Activated naive CD4-positive, alpha-beta T cell treated with anti-CD3 and anti-CD28 coated beads, Interleukin-2, amount 50 U/mL, for 16 hours (primary cell): ENCODE measurements at regions not wholly inside any gene's neighbourhood (a gene's known extent, or its start where the extent isn't known, plus 50 kb on each side); places are given as distances from the start of the nearest gene placed in this dataset.

ENCODE experiments used
- DNase-seq: peaks from one replicate; pipeline ENCODE4 v3.0.0-alpha.2; 2020

DNA sequence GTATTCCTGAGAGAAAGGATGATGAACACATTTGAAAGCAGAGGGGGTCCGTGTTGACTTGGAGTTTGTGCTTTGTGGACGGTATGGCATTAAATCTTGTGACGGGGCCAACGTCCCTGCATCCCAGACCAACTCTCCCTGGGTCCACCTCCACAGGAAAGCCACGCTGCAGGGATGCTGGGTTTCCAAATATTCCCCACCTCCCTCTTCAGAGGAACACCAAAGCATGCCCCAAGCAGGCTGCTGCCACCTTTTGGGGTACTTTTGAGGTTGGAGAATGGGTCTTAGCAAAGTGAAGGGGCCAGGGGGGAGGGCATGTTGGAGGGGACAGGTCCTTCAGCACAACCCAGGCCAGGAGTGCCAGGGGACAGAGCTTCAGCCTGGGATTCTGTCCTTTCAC lies 504.4 kb downstream of the TCERG1L start:
- DNase-seq: no peak

DNA sequence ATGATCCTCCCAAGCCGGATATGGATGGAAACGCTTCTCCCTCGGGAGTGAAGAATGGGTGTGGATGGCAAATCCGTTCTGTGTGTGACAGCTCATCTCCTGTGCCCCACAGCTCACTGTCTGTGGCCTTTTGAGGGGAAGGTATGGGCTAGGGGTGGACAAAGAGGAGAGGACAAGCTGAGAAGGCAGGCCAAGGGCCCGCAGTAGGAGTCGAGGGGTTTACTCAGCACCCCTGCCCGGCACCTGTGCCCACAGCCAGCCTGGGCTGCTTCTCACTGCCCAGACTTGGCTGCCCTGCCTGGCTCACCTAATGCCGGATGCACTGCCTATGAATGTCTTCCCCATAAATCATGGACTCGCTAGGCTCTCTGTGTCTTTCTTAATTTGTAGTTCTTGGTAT lies 503.8 kb downstream of the TCERG1L start:
- no peak for DNase-seq

DNA sequence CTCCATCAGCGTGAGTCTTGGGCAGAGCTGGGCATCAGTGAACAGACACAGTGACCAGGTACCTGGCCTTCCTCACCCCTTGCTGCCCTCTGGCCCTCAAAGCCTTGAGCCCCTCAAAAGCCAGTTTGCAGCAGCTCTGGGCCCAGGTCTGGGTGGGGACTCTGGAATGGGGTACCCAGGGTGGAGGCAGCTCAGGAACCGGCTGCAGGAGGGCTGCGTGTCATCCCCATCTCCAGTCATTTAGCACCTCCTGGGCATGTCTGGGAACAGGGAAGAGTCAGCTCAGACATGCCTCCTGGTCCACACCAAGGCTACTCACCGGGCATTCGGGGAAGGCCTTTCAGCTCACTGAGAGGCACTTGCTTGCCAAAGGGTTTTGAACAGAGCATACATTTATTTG lies 503.3 kb downstream of the TCERG1L start:
- DNase-seq: no peak

DNA sequence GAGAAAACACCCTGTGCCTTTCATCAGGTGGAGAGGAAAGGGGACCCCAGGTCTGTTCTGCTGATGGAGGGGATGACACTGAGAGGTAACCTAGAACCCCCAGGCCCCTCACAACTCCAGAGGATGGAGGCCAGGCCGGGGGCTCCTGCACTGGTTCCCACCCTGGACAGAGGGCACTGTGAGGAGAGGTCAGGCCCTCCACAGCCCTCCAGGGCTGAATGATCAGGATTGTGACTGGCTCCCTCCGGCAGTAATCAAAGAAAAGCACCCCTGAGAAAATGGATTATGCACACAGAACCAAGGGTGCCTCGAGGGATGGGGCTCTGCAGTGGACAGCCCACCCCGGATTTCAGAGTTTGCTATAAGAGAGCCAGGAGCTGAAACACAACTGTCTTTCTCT lies 502.8 kb downstream of the TCERG1L start:
- DNase-seq: no peak

DNA sequence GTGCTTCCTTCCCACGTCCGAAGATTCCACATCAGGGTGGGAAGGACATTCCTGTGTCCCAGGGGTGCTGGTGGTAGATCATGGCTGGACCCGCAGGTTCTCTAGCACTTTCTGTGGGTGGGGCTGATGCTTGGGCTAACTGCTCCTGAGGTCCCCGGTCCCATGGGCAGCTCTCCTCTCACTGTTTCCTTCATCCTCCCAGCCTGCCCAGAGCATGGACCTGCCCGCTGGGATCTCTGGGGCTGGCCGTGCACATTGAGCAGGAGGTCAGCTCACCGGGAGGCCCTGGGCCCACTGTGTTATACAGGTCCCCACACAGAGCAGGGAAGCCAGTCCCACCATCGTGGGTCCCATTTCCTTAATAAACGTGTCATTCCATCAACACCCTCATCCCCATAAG lies 502.3 kb downstream of the TCERG1L start:
- no peak for DNase-seq

DNA sequence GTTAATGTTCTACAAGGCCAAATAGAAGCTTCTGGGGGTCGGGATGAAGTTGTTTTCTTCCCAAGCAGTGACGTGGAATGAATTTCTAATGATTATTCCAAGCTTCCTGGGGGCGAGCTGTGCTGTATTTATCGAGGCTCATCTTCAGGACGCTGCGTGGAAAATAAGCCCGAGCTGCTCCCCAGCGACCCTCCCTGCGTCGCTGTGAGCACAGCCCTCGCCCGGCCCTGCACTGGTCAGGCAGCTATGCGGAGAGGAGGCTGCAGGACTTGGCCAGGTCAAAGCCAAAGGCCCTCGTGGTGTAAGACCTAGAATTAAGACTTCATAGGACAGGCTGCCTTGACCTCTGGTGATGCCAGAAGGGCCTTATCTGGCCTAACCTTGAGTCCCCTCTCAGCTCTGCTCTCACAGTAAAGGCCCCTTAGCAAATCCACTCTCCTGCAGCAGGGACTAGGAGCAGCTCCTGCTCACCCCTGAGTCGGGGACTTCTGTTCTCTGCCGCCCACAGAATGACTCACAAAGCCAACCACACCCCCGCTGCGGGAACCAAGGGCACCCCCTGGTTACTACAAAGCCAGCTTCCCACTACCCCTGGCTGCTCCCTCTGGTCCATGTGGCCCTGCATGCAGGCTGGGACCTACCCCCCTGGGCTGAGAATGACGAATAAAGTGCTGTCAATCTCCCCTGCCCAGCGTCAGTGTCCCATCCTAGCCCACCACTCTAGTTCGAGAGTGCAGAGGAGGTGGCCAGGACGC lies 501.6 kb downstream of the TCERG1L start:
- DNase-seq: no peak

DNA sequence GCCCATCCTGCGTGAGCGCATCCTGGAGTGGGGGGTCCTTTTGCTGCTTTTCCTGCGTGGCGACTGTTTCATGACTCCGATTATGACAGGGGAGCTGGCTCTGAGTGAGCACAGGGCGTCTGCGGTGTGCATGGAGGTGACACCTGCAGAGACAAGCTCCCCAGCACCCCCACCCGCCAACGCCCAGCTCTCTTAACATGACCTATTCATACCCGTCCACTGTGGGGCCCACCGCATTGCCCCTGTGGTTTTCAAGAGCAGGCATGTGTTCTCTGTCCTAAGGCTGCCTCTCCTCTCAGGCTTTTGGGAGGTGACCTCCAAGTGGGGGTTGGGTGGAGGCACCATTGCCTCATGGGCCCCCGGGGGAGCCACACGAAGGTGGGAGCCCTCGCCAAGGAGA lies 500.7 kb downstream of the TCERG1L start:
- no peak for DNase-seq

DNA sequence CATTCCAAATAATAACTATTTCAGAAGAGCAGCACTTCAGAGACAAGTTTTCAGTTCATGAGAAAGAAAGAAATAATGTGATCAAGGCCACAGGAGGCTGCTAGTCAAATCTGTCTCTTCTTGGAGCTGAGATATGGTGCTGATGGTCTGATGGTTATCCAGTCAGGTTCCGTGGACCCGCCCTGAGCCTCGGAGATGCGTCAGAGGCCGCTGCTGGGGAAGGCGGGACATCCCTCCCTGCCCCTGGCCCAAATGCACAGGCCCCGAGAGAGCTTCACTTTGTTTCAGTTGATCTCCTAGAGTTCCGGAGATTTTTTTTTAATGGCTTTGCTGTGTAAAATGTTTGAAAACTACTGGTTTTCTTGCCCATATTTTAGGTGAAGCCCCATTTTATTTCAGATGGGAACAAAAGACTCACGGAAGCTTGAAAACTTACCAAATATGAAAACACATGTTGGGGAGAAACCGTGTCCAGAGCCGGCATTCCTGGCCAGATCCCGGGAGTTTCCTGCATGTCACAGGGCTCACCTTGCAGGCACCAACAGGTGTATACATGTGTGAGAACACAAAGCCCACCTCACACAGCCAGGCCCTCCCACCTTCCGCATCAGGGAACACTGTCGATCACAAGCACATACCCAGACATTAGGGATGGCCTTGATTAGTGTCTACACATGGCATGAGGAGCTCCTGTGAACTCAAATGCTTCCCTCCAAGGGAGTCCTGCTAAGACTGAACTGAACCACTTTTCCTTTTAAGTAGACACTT lies 499.0 kb downstream of the TCERG1L start:
- no peak for DNase-seq

DNA sequence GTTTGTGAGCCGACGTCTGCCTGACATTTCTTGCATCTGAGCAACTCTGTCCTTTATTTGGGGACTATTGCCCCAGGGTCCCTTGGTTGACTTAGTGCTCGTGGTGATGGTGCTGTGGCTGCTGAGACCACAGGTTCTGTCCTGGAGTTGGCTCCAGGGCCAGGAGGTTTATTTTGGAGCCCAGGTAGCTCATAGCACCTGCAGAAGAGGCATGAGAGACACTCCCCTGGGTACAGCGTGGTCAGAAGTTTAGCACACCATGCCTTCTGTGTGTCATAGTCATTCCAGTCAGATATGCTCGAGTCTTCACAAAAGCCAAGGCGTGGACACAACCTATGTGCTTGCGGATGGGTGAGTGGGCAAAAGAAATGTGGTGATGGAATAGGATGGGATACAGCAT lies 496.9 kb downstream of the TCERG1L start:
- DNase-seq: no peak

DNA sequence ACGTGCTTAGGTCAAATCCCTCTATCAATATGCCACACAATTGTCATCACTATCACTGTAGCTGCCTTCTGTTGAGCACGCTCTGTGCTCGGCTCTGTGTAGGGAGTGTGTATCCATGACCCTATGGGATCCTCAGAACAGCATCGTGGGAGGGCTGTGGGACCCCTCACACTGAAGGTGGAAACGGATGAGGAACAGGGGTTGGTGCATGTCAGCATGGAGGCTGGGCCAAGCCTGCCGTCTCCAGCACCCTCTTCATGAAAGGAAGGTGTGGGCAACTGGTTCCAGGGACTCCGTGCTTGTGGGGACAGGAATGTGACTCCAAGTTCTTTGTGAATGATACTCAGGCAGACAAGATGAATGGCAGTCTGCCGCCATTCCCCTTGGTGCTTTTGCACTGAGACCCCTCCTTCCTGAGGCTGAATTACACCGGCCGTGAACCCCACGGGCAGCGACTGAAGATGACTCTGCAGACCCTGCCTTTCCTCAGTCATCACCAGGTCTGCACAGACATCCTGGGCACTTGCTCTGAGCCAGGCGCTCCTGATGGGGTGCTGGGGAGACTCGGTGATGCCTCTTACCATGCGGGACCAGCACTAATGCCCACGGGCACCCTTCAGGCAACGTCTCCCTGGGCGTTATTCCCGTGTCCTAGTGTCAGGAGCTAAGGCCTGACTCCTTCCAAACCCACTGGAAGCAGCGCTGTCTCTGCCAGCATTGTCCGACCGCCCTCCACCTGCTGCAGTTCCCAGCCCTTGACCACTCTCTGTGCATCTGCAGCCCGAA lies 495.2 kb downstream of the TCERG1L start:
- DNase-seq: no peak

DNA sequence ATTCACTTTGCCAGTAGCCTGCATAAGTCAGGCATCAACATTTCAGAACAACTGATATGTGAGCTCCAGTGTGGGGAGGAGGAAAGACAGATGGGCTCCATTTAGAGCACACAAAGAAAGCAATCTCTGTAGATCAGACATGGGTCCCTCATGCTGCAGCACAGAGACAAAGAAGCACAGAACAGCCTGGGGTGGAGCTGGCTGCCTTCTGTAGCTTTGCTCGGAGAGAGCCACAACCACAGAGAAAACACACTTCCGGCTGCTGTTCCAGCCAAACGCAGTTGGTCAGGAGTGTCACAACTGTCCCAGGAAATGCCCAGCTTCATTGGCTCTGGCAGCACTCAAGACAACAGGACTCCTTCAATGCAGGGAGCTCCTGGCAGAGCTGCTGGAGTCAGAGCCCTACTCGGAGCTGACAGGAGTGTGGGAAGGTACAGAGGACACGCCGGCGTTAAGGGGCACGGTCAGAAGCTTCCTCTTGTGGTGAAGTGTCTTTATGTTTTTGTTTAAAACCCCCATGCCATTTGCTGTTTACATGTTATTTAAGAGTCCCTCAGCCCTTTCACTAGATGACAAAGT lies 494.4 kb downstream of the TCERG1L start:
- no peak for DNase-seq

DNA sequence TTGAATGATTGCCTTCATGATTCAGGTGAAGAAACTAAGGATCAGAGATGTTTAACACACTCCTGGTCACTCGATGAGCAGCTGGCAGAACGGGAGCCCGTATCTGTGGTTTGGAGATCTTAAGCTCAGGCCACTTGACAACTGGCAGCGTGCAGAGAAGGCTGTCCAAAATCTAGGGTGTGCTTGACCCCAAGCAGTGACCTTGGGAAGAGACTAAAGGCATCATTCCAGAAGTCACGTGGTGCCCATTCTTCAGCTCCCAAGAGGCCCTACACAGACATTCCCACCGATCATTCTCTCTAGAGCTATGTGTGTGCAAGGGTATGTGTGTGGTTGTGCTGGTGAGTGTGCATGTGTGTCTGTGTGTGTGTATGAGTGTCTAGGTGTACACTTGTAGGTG lies 493.8 kb downstream of the TCERG1L start:
- DNase-seq: no peak

DNA sequence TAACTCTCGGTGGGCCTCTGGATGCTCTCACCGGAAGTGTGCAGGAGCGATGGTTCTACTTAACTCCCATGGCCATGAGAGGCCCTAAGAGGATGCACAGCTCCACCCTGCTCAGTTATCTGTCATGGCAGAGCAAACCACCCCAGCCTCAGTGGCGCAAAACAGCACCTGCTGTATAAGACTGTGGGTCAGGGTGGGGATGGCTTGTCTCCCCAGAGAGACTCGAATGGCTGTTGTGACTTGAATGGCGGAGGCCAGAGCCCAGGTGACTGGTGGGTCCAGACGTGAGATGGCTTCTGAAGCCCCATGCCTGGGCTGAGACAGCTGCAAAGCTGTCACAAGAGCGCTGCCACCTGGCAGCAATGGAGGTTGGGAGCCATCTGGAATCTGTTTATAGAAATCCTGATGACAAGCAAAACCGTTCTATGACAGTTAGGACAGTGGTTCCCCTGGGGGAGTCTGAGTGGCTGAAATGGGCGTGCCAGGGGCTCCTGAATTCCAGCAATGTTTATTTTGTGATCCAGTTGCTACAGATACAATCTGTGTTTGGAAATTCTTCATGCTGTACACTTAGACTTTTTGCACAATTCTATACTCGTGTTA lies 490.5 kb downstream of the TCERG1L start:
- DNase-seq: no peak

DNA sequence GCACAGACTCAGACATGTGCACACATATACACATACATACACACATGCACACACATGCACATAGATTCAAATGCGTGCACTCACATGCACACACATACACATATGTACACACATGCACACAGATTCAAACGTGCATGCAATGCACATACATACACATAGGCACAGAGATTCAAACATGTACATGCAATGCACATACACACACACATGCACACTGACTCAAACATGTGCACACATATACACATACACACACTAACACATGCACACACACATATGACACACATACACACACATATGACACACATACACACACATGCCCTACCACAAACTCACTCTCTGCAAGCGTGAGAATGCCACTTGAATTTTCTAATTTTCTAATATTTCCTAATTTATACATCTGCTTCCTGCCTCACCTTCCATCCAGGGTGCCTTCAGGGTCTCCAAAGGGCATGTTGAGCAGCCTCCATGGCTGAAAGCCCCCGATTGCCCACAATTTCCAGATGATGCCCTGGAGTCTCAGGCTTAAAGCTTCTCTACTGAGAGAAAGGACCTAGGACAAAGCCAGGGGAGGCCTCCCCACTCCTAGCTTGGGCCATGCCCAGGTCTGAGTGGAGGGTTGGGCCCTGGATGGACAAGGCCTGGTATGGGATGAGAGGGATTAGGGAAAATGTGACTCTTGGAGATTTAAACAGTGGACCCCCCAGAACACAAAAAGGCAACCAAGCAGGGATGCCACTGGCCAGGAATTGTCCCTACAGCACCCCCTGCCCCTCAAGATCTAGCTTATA lies 487.1 kb downstream of the TCERG1L start:
- no peak for DNase-seq

DNA sequence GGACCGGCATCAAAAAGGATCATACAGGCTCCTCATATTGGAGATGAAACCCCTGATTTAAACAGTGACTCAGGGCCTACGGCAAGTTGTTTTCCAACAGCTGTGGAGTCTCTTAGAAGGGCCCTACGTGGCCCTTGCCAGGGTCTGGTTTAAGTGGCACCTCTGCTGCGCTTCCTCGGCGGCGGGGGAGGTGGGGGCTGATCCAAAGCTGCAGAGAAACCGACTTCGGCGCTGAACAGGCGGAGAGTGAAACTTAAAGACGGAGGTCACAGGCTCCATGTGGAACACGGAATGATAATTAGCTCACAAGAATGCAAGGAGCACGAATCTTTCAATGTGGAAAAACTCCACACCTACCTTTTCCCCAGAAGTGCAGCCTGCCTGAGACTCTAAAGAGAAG lies 477.9 kb downstream of the TCERG1L start:
- DNase-seq: no peak

DNA sequence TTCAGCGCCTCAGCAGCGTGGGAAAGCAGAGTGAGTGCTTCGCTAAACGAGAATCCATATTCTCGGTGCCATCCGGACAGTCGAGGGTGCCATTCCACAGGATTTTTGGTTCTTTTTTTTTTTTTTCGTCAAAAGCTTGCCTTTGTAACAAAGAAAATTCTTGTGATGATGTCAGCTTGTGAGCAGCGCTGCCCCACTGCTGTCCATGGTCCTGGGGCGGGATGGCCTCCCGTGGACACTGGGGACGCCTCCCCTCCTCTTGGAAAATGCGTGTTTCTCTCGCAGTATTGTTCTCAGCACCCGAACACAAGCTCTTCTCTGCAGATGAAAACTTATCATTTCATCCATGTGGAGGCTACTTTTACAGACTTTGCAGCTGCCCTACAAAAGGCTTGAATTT lies 477.4 kb downstream of the TCERG1L start:
- DNase-seq: no peak

DNA sequence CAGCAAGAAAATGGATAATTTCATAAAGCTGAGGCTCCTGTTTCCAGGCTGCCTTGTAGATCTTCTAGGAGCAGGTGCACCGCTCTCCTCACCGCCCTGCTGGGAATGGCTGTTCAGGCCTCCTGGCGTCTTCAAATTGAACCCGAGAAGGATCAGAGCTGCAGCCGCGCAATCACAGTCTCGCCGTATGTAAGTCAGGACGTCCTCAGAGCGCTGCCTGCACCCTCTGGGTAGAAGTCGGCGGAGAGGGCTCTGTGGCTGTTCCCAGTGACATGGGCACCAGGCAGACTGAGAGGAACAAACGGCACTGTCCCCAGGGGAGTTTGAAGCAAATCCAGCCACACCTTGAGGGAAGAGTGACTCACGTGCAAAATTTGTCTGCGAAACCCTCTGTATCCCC lies 476.9 kb downstream of the TCERG1L start:
- DNase-seq: no peak

DNA sequence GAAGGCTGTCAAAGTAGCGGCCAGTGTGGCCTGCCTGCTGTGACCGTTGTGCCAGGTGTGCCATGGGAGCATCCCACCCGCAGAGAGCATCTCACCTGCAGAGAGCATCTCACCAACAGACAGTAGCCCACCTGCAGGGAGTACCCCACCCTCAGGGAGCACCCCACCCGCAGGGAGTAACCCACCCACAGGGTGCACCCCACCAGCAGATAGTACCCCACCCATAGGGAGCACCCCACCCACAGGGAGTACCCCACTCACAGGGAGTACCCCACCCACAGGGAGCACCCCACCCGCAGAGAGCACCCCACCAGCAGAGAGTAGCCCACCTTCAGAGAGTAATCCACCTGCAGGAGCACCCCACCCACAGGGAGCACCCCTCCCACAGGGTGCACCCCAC lies 476.5 kb downstream of the TCERG1L start:
- DNase-seq: no peak

DNA sequence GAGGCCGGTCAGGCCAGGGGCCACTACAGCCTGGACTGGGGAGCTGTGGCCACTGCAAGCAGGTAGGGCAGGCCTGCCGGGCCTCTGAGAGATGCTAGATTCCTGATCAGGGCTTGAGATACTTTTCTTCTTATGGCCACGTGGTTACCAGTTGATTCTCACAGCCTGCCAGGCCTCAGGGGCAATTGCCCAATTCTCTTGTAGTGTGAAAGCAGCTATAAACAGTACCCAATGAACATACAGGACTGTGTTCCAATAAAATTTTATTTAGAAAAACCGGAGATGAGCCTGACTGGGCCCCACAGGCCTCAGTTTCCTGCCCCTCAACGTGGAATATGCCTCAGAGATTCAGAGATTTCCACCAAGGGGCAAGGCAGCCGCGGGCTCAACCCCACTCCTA lies 475.2 kb downstream of the TCERG1L start:
- no peak for DNase-seq

DNA sequence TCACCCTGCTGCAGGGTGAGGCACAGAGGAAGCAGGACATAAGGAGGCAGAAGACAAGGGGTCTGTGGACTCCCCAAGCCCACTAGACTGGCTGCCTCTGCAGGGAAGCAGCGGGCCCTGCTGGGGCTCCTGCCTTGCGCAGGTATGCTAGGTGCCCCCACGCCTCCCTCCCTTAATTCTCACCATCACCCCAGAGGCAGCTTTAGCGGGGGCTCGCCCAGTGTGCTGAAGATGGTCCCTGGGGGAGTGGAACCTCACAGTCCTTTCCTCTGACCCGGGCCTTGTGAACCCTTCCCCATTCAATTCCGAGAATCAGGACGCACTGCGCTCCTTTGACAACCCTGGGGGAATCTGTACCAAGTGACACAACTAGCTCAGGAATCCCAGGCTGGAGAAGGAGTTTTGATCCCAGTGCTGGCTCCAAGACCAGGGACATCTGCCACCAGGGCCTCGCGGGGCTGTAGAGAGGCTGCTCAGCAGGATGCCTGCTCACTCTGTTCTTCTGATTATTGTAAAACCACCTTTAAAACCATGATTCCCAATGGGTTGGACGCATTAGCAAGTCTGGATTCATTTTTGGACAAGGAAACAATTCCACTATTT lies 468.4 kb downstream of the TCERG1L start:
- no peak for DNase-seq

DNA sequence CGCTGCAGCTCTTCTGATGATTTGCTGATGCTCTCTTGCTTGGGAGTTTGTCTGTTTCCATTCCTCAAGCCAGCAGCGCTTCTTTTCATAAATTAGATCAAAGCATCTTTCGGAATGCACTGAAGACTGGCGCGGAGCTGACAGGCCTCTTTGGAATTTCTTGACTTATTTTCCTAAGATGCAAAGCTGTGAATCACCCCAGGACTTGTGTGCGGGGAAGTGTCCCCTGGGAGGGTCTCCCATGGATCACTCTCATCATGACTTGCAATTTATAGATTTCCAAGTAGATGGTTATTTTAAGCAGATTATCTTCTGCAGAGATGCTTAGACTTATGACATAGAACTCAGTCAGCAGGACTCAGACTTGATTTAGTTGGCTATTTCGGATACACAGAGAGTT lies 467.2 kb downstream of the TCERG1L start:
- no peak for DNase-seq

DNA sequence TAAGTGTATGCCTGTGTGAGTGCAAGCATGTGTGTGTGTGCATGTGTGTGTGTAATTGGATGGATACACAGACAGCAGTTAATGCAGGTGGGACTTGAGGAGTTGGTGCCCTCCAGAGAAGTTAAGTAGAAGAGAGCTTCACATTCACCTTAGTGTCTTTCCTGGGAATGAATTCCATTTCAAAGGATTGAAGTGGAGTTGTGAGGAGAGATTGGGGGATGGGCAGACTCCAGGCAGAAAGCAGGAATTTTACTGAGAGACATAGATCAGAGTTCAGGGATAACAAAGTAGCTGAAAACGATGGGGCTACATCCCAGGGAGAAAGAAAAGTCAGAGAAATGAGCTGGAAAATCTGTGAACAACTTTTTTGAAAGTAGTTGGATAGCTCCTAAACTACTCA lies 464.4 kb downstream of the TCERG1L start:
- DNase-seq: no peak
